HG03135 (cell line): ENCODE measurements at regions not wholly inside any gene's neighbourhood (a gene's known extent, or its start where the extent isn't known, plus 50 kb on each side); places are given as distances from the start of the nearest gene placed in this dataset.
A peak's percentile ranks its signal among the peaks of the same experiment; 100 is the strongest.

Experiments used
- ATAC-seq: cut with Tn5 transposase; IDR thresholded peaks from one replicate; pipeline ENCODE4 v1.9.1; 2021; ENCODE audit warnings: mild to moderate bottlenecking, moderate library complexity; ENCODE audit not compliant: unreplicated experiment

- ATAC-seq: peak; percentile 38
Measured at GRCh38 chr13:99436686-99437416, 64.4 kb upstream of the TM9SF2 start.

- ATAC-seq: no peak
Measured at GRCh38 chr13:99439048-99439447, 62.2 kb upstream of the TM9SF2 start.

GRCh38 chr13:99439850-99440604 is 61.2 kb upstream of the TM9SF2 start:
- ATAC-seq: no peak

GRCh38 chr13:99442273-99442895 is 58.9 kb upstream of the TM9SF2 start:
- no peak for ATAC-seq

GRCh38 chr13:99446242-99446641 is 55.0 kb upstream of the TM9SF2 start:
- ATAC-seq: no peak

- no peak for ATAC-seq
Measured at GRCh38 chr13:99448546-99448945, 52.7 kb upstream of the TM9SF2 start.

GRCh38 chr13:99450416-99450815 is 50.9 kb upstream of the TM9SF2 start:
- ATAC-seq: no peak
